CD4-positive, alpha-beta T cell (primary cell): ENCODE measurements at regions not wholly inside any gene's neighbourhood (a gene's known extent, or its start where the extent isn't known, plus 50 kb on each side); places are given as distances from the start of the nearest gene placed in this dataset.

Source experiments
- ATAC-seq: fragments of 200-7000 bp; cut with Tn5 transposase; one replicate; pipeline ENCODE4 v1.10.0; 2022; ENCODE audit warnings: mild to moderate bottlenecking; ENCODE audit not compliant: poor library complexity
- CTCF ChIA-PET: fragments of 350-600 bp; sonication (Branson Sonifier 250); formaldehyde crosslinking; loops from one replicate; lab custom pipeline; 2021; ENCODE audit warnings: antibody characterized with exemption, inconsistent platforms; lab: Charles Lee
- POLR2A ChIA-PET: fragments of 350-600 bp; sonication (Branson Sonifier 250); formaldehyde crosslinking; loops from one replicate; lab custom pipeline; 2021; ENCODE audit warnings: antibody characterized with exemption, inconsistent platforms; lab: Charles Lee
- DNase-seq, 14 experiments: peaks; one replicate each; pipeline ENCODE4 v3.0.0-alpha.2; 2013 to 2020; ENCODE audit warnings: mixed read lengths in 2 of 14
- H3K27ac ChIP-seq, 2 donors: one replicate each; pipeline versions ENCODE4 v1.5.1 to v1.7.0; 2013; ENCODE audit warnings: low read length in 2 of 2, low read depth in 1 of 2, mild to moderate bottlenecking in 1 of 2
- H3K27me3 ChIP-seq, 2 experiments: 1 replicate in 1 of 2; 2 replicates in 1 of 2; pipeline versions ENCODE4 v1.6.1 to v1.7.0; 2013; ENCODE audit warnings: low read length in 2 of 2, control low read depth in 1 of 2, mild to moderate bottlenecking in 1 of 2, moderate library complexity in 1 of 2; ENCODE audit not compliant: insufficient read depth in 2 of 2, control insufficient read depth in 1 of 2
- H3K36me3 ChIP-seq: one replicate; pipeline ENCODE4 v1.6.1; 2013; ENCODE audit warnings: low read length, control low read depth; ENCODE audit not compliant: insufficient read depth
- H3K4me1 ChIP-seq: one replicate; pipeline ENCODE4 v1.6.1; 2013; ENCODE audit warnings: low read length, control low read depth; ENCODE audit not compliant: insufficient read depth
- H3K4me3 ChIP-seq: one replicate; pipeline ENCODE4 v1.5.1; 2013; ENCODE audit warnings: mild to moderate bottlenecking, low read length, moderate library complexity
- H3K9me3 ChIP-seq, 2 experiments: 1 replicate in 1 of 2; 2 replicates in 1 of 2; pipeline versions ENCODE4 v1.6.1 to v1.7.0; 2013; ENCODE audit warnings: low read length in 2 of 2, mild to moderate bottlenecking in 2 of 2, control low read depth in 1 of 2, moderate library complexity in 1 of 2; ENCODE audit not compliant: control insufficient read depth in 1 of 2, insufficient read depth in 1 of 2
- H3K27ac Mint-ChIP-seq: one replicate; pipeline ENCODE4 v1.8.0; 2020; ENCODE audit warnings: mixed read lengths
- H3K27me3 Mint-ChIP-seq: one replicate; pipeline ENCODE4 v1.8.0; 2021; ENCODE audit warnings: mixed read lengths
- H3K36me3 Mint-ChIP-seq: one replicate; pipeline ENCODE4 v1.8.0; 2021; ENCODE audit warnings: low read depth, mixed read lengths
- H3K4me1 Mint-ChIP-seq: one replicate; pipeline ENCODE4 v1.8.0; 2021; ENCODE audit warnings: low read depth, mixed read lengths
- H3K4me3 Mint-ChIP-seq: one replicate; pipeline ENCODE4 v1.8.0; 2020; ENCODE audit warnings: mild to moderate bottlenecking, mixed read lengths
- H3K9me3 Mint-ChIP-seq: one replicate; pipeline ENCODE4 v1.8.0; 2020; ENCODE audit warnings: mixed read lengths
- intact Hi-C, 2 experiments: fragments of 100-400 bp; cut with DNase I in 1 of 2; cut with micrococcal nuclease in 1 of 2; formaldehyde crosslinking; loops; one replicate each; pipeline versions ENCODE4 v1.15.1 to v1.9.0; 2023 to 2025; cut with DNase I, micrococcal nuclease
- TF ChIP-seq, protein P1 (sequence below): fragments of 200-600 bp; IDR thresholded peaks from one replicate; pipeline ENCODE4 v1.8.0; 2022; ENCODE audit warnings: antibody characterized with exemption, mild to moderate bottlenecking

DNA sequence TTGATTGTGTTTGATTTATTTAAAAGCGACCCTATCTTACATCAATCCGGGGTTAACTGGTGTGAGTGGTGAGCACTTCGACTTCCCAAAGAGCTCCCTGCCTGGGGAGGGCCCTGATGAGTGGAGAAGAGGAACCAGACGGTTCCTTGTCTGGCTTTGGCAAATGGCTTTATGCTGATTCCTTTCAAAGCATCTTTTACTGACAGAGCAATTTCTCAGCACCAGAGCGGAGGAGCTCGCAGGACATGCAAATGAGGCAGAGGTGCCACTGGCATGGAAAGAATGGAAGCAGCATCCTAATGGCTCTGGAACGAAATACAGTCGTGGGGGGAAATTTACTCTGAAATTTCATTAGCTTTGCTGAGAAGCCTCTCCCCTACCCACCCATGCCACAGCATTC lies 410.9 kb upstream of the B3GAT1 start:
- intact Hi-C loops = no loop called here
- CTCF ChIA-PET = no interaction called here
- TF ChIP-seq, protein P1, sequence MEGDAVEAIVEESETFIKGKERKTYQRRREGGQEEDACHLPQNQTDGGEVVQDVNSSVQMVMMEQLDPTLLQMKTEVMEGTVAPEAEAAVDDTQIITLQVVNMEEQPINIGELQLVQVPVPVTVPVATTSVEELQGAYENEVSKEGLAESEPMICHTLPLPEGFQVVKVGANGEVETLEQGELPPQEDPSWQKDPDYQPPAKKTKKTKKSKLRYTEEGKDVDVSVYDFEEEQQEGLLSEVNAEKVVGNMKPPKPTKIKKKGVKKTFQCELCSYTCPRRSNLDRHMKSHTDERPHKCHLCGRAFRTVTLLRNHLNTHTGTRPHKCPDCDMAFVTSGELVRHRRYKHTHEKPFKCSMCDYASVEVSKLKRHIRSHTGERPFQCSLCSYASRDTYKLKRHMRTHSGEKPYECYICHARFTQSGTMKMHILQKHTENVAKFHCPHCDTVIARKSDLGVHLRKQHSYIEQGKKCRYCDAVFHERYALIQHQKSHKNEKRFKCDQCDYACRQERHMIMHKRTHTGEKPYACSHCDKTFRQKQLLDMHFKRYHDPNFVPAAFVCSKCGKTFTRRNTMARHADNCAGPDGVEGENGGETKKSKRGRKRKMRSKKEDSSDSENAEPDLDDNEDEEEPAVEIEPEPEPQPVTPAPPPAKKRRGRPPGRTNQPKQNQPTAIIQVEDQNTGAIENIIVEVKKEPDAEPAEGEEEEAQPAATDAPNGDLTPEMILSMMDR = no peak

DNA sequence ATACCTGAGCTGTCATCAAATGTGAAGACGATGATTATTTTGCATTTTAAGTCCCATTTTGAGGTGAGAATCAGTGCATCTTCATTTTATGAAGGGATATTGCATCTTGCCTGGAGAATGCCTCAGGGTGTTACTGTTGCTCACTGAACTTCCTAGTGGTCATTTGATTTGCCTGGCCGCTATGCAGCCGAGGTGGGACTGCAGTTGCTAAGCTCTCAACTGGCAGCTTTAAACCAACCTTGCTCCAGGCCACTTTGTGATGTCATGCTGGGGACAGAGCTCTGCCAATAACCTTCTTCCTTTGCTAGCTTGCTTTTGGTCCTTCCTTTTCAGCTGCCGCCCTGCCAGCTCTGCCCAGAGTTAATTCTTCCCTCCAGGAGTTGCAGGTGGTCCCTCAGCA lies 409.4 kb upstream of the B3GAT1 start:
- Histone ChIP-seq H3K9me3 (peaks cover 0 to 5% of the 10 kb centered on the region in 2 experiments), H3K36me3 (no peaks in the 10 kb centered on the region), H3K4me1 (no peaks in the 10 kb centered on the region), H3K4me3 (no peak overlapping the region), H3K27ac (no peak overlapping the region), H3K27me3 (peaks cover 0 to 3% of the 10 kb centered on the region in 2 experiments)
- TF ChIP-seq, protein P1 = no peak
- CTCF ChIA-PET = no interaction called here
- Mint-ChIP-seq H3K27me3 (peaks cover 38% of the 10 kb centered on the region), H3K4me3 (no peak overlapping the region), H3K9me3 (no peaks in the 10 kb centered on the region), H3K36me3 (no peaks in the 10 kb centered on the region), H3K27ac (no peak overlapping the region), H3K4me1 (no peaks in the 10 kb centered on the region)
- ATAC-seq (no peak), DNase-seq (no peak)
- POLR2A ChIA-PET = no interaction called here
- intact Hi-C loops = no loop called here

More for the DNA sequence above, 410.9 kb upstream of the B3GAT1 start:
- H3K27me3 ChIP-seq = peaks cover 0 to 3% of the 10 kb centered on the region in 2 experiments
- peaks cover 34% of the 10 kb centered on the region for H3K27me3 Mint-ChIP-seq
- H3K36me3 Mint-ChIP-seq = no peaks in the 10 kb centered on the region
- H3K36me3 ChIP-seq = no peaks in the 10 kb centered on the region
- H3K4me1 ChIP-seq = no peaks in the 10 kb centered on the region
- H3K4me3 Mint-ChIP-seq = no peak overlapping the region
- ATAC-seq (no peak), DNase-seq (no peak)
- no peak overlapping the region for H3K4me3 ChIP-seq
- no peaks in the 10 kb centered on the region for H3K4me1 Mint-ChIP-seq
- H3K27ac ChIP-seq = no peak overlapping the region
- H3K9me3 ChIP-seq = peaks cover 0 to 5% of the 10 kb centered on the region in 2 experiments
- no peaks in the 10 kb centered on the region for H3K9me3 Mint-ChIP-seq
- no peak overlapping the region for H3K27ac Mint-ChIP-seq
- POLR2A ChIA-PET = no interaction called here

- ChIA-PET POLR2A (no interaction called here), CTCF (no interaction called here)
- Mint-ChIP-seq H3K4me1 (no peaks in the 10 kb centered on the region), H3K27ac (no peak overlapping the region), H3K36me3 (no peaks in the 10 kb centered on the region), H3K27me3 (peaks cover 53% of the 10 kb centered on the region), H3K4me3 (no peak overlapping the region), H3K9me3 (no peaks in the 10 kb centered on the region)
- Histone ChIP-seq H3K27ac (no peak overlapping the region), H3K9me3 (peaks cover 0 to 5% of the 10 kb centered on the region in 2 experiments), H3K27me3 (peaks cover 0 to 13% of the 10 kb centered on the region in 2 experiments), H3K4me3 (no peak overlapping the region), H3K36me3 (no peaks in the 10 kb centered on the region), H3K4me1 (no peaks in the 10 kb centered on the region)
- intact Hi-C loops = no loop called here
- DNase-seq (no peak), ATAC-seq (no peak)
- TF ChIP-seq, protein P1 = no peak
Observed at GRCh38 chr11:134819041-134819440, 407.0 kb upstream of the B3GAT1 start.
